ENCODE measurements at regions not wholly inside any gene's neighbourhood (a gene's known extent, or its start where the extent isn't known, plus 50 kb on each side); places are given as distances from the start of the nearest gene placed in this dataset.
"Not testable (repeated sequence)": the region's sequence is repeated elsewhere in the genome, so short reads cannot be mapped to it uniquely, and the experiment has no call there.

DNA sequence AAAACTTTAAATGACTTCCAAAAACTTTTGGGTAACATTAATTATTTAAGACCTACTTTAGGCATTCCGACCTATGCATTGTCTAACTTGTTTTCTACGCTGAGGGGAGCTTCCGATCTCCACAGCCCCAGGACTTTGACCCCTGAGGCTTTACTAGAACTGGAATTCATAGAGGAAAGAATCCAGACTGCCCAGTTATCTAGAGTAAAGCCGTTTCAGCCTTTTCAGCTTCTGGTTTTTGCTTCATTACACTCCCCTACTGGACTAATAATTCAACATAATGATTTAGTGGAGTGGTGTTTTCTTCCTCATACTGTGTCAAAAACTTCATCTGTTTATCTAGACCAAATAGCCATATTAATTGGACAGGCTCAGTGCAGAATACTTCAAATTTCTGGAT, 571.9 kb upstream of the PTGER4 start:
- H3K9me3 ChIP-seq (ENCODE audit: control insufficient read depth, low read length); H3K27ac ChIP-seq (ENCODE audit: insufficient read depth, low read length, poor library complexity, severe bottlenecking); DNase-seq; H3K27me3 ChIP-seq (replicated peaks; ENCODE audit: control insufficient read depth, insufficient read depth, low read length, poor library complexity, severe bottlenecking); H3K4me1 ChIP-seq (ENCODE audit: control insufficient read depth, insufficient read depth, low read length, poor library complexity, severe bottlenecking); H3K4me3 ChIP-seq (ENCODE audit: insufficient read depth, low read depth, low read length, poor library complexity, severe bottlenecking); H3K36me3 ChIP-seq (ENCODE audit: control insufficient read depth, insufficient read depth, low read length): not testable (repeated sequence)

DNA sequence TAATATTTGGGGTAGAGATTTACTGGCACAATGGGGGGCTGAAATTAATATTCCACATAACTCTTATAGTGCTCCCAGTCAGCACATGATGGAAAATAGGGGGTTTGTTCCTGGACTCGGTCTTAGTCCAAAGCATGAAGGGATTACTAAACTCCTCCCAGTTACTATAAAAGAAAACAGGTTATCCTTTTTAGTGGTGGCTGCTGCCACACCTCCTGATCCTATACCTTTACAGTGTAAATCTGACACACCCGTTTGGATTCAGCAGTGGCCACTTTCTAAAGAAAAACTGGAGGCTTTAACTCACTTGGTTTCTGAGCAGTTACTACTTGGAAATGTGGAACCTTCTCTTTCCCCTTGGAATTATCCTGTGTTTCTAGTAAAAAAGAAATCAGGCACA, 572.9 kb upstream of the PTGER4 start:
- H3K36me3 ChIP-seq (ENCODE audit: control insufficient read depth, insufficient read depth, low read length) = no peaks in the 10 kb centered on the region
- H3K9me3 ChIP-seq (ENCODE audit: control insufficient read depth, low read length) = no peaks in the 10 kb centered on the region
- no peaks in the 10 kb centered on the region for H3K4me1 ChIP-seq (ENCODE audit: control insufficient read depth, insufficient read depth, low read length, poor library complexity, severe bottlenecking)
- H3K4me3 ChIP-seq (ENCODE audit: insufficient read depth, low read depth, low read length, poor library complexity, severe bottlenecking) = no peak overlapping the region
- no peak for DNase-seq
- no peak overlapping the region for H3K27ac ChIP-seq (ENCODE audit: insufficient read depth, low read length, poor library complexity, severe bottlenecking)
- H3K27me3 ChIP-seq (replicated peaks; ENCODE audit: control insufficient read depth, insufficient read depth, low read length, poor library complexity, severe bottlenecking) = no peaks in the 10 kb centered on the region

DNA sequence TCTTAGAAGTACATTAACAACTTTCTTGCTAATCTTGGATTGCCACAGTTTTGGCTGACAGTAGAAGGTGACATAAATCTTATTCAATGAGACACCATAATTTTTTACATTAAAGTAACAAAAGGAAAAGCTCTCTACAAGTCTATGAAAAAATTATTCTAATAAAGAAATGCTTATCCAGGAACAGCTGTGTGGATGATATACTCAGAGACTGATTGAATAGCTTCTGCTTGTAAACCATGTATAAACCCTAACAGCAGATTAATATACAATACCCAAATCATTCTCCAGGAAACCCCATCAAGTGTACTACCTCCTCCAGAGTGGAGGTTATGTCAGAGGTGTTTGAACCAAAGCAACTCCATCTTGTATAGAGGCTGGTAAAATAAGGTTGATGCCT, 581.4 kb upstream of the PTGER4 start:
- H3K9me3 ChIP-seq (ENCODE audit: control insufficient read depth, low read length) = no peaks in the 10 kb centered on the region
- no peaks in the 10 kb centered on the region for H3K4me1 ChIP-seq (ENCODE audit: control insufficient read depth, insufficient read depth, low read length, poor library complexity, severe bottlenecking)
- no peak overlapping the region for H3K4me3 ChIP-seq (ENCODE audit: insufficient read depth, low read depth, low read length, poor library complexity, severe bottlenecking)
- H3K27me3 ChIP-seq (replicated peaks; ENCODE audit: control insufficient read depth, insufficient read depth, low read length, poor library complexity, severe bottlenecking) = no peaks in the 10 kb centered on the region
- DNase-seq = no peak
- no peak overlapping the region for H3K27ac ChIP-seq (ENCODE audit: insufficient read depth, low read length, poor library complexity, severe bottlenecking)
- H3K36me3 ChIP-seq (ENCODE audit: control insufficient read depth, insufficient read depth, low read length) = no peaks in the 10 kb centered on the region

DNA sequence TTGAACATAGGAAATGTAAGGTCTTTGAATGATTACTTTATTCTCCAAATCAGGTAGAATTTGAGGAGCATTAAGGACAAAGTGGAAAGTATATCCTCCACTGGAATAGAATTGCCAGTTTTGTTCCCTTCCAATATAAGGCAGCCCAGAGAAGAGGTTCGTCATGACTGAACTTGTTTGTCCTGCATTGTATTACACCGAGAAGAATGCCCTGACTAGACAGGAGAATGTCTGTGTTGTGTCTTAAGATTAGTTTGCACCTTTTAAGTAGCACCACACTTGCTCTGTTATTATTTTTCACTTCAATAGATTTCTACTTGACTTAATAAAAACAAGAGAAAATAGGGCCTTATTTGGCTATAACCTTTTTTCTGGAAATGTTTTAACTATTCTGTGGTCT, 586.2 kb upstream of the PTGER4 start:
- DNase-seq = no peak
- H3K4me3 ChIP-seq (ENCODE audit: insufficient read depth, low read depth, low read length, poor library complexity, severe bottlenecking) = no peak overlapping the region
- H3K4me1 ChIP-seq (ENCODE audit: control insufficient read depth, insufficient read depth, low read length, poor library complexity, severe bottlenecking) = no peaks in the 10 kb centered on the region
- H3K27me3 ChIP-seq (replicated peaks; ENCODE audit: control insufficient read depth, insufficient read depth, low read length, poor library complexity, severe bottlenecking) = no peaks in the 10 kb centered on the region
- H3K9me3 ChIP-seq (ENCODE audit: control insufficient read depth, low read length) = no peaks in the 10 kb centered on the region
- no peak overlapping the region for H3K27ac ChIP-seq (ENCODE audit: insufficient read depth, low read length, poor library complexity, severe bottlenecking)
- H3K36me3 ChIP-seq (ENCODE audit: control insufficient read depth, insufficient read depth, low read length) = no peaks in the 10 kb centered on the region

DNA sequence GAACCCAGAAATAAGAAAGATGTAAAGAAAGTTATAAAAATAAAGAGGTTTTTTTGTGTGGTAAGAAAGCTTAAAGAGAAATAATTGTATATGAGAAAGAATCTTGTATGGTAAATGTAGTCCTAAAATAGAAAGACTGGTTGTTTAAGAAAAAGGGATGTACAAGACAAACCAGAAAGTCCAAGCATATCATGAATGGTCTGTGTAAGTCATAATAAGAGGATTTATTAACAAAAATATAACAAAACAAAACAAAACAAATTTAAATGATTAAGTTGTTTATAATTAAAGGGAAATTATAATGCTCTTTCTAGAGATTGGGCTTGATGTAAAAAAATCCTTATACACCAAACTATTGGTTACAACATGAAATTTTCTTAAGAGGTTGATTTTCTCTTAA, 590.4 kb upstream of the PTGER4 start:
- no peaks in the 10 kb centered on the region for H3K9me3 ChIP-seq (ENCODE audit: control insufficient read depth, low read length)
- DNase-seq = no peak
- no peaks in the 10 kb centered on the region for H3K27me3 ChIP-seq (replicated peaks; ENCODE audit: control insufficient read depth, insufficient read depth, low read length, poor library complexity, severe bottlenecking)
- H3K27ac ChIP-seq (ENCODE audit: insufficient read depth, low read length, poor library complexity, severe bottlenecking) = no peak overlapping the region
- H3K4me1 ChIP-seq (ENCODE audit: control insufficient read depth, insufficient read depth, low read length, poor library complexity, severe bottlenecking) = no peaks in the 10 kb centered on the region
- no peak overlapping the region for H3K4me3 ChIP-seq (ENCODE audit: insufficient read depth, low read depth, low read length, poor library complexity, severe bottlenecking)
- no peaks in the 10 kb centered on the region for H3K36me3 ChIP-seq (ENCODE audit: control insufficient read depth, insufficient read depth, low read length)

DNA sequence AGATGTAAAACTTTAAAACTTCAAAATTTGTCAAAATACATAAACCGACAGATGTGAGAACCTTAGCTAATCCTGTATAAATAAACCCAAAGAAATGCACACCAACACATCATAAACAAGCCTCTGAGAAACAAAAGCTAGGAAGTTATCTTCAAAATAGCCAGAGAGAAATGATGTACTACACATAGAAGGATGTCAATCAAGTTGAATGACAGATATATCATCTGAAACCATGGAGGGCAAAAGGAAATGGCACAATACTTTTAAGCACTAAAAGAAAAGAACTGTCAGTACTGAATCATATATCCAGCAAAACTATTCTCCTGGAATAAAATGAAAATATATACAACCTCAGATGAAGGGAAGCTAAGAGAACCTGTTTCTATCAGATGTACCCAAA, 595.1 kb upstream of the PTGER4 start:
- H3K9me3 ChIP-seq (ENCODE audit: control insufficient read depth, low read length) = no peaks in the 10 kb centered on the region
- no peak overlapping the region for H3K27ac ChIP-seq (ENCODE audit: insufficient read depth, low read length, poor library complexity, severe bottlenecking)
- H3K4me1 ChIP-seq (ENCODE audit: control insufficient read depth, insufficient read depth, low read length, poor library complexity, severe bottlenecking) = no peaks in the 10 kb centered on the region
- no peaks in the 10 kb centered on the region for H3K27me3 ChIP-seq (replicated peaks; ENCODE audit: control insufficient read depth, insufficient read depth, low read length, poor library complexity, severe bottlenecking)
- no peak for DNase-seq
- no peaks in the 10 kb centered on the region for H3K36me3 ChIP-seq (ENCODE audit: control insufficient read depth, insufficient read depth, low read length)
- no peak overlapping the region for H3K4me3 ChIP-seq (ENCODE audit: insufficient read depth, low read depth, low read length, poor library complexity, severe bottlenecking)

DNA sequence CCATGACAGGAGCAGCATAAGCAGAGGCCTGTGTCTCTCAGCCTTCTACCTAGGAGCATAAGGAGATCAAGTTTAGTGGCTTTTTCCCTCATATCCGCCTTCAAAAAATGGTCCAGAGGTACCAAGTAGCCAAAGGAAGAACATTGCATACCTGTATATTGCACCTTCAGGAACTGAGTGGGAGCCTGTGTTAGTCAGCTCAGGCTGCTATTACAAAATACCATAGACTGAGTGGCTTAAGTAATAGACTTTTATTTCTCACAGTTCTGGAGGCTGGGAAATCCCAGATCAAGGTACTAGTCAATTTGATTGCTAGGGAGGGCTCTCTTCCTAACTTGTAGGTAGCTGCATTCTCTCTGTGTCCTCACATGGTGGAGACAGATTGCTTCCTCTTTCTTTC, 597.4 kb upstream of the PTGER4 start:
- Histone ChIP-seq H3K36me3 (ENCODE audit: control insufficient read depth, insufficient read depth, low read length) (no peaks in the 10 kb centered on the region), H3K4me1 (ENCODE audit: control insufficient read depth, insufficient read depth, low read length, poor library complexity, severe bottlenecking) (no peaks in the 10 kb centered on the region), H3K4me3 (ENCODE audit: insufficient read depth, low read depth, low read length, poor library complexity, severe bottlenecking) (no peak overlapping the region), H3K27ac (ENCODE audit: insufficient read depth, low read length, poor library complexity, severe bottlenecking) (no peak overlapping the region), H3K9me3 (ENCODE audit: control insufficient read depth, low read length) (no peaks in the 10 kb centered on the region), H3K27me3 (replicated peaks; ENCODE audit: control insufficient read depth, insufficient read depth, low read length, poor library complexity, severe bottlenecking) (no peaks in the 10 kb centered on the region)
- no peak for DNase-seq

DNA sequence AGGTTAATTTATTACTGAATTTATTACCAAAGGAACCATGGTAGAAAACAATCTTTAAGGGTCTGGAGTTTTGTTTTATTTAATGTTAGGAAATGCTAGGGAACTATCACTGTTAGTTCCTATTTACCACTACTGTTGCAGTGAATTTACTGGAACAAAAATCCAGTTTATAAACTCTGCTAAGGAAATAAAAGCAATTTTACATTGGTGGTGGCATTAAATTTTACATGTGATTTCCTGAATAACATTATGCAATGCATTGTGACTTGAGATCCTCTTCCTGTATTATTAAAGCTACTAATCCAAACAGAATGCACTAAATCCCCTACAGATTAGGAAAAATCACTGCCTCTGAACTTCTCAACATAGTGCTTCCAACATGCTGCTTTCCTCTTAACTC, 599.5 kb upstream of the PTGER4 start:
- Histone ChIP-seq H3K9me3 (ENCODE audit: control insufficient read depth, low read length) (no peaks in the 10 kb centered on the region), H3K27ac (ENCODE audit: insufficient read depth, low read length, poor library complexity, severe bottlenecking) (no peak overlapping the region), H3K27me3 (replicated peaks; ENCODE audit: control insufficient read depth, insufficient read depth, low read length, poor library complexity, severe bottlenecking) (no peaks in the 10 kb centered on the region), H3K4me3 (ENCODE audit: insufficient read depth, low read depth, low read length, poor library complexity, severe bottlenecking) (no peak overlapping the region), H3K4me1 (ENCODE audit: control insufficient read depth, insufficient read depth, low read length, poor library complexity, severe bottlenecking) (no peaks in the 10 kb centered on the region), H3K36me3 (ENCODE audit: control insufficient read depth, insufficient read depth, low read length) (no peaks in the 10 kb centered on the region)
- DNase-seq = no peak

DNA sequence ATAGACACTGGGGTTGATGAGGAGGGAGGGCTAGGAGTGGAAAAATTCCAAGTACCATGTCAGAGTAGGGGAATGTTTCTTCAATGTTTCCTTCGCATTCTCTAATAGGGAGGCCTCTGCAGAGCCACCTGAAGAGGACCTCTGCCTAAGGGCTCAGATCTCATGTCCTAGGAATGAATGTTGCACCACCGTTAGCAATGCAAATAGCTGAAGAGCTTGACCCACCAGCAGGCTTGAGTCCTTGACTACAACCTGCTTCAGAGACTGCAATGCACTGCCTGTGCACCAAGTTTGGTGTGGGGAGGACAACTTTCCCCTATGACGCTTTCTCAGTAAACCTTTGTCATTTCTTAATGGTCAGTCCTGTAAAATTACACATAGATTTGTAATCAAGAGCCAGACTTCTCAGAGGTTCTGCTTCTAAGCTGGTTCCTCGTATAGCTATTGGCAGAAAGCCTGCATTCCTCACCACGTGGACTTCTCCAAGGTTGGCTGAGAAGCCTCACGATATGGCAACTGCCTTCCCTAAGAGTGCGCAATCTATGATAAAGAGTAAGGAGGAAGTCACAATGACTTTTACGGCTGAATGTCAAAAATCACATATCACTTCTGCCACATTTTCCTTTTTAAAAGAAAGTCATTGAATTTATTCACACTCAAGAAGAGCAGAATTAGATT, 600.7 kb upstream of the PTGER4 start:
- no peak overlapping the region for H3K4me3 ChIP-seq (ENCODE audit: insufficient read depth, low read depth, low read length, poor library complexity, severe bottlenecking)
- no peaks in the 10 kb centered on the region for H3K9me3 ChIP-seq (ENCODE audit: control insufficient read depth, low read length)
- no peaks in the 10 kb centered on the region for H3K36me3 ChIP-seq (ENCODE audit: control insufficient read depth, insufficient read depth, low read length)
- no peak overlapping the region for H3K27ac ChIP-seq (ENCODE audit: insufficient read depth, low read length, poor library complexity, severe bottlenecking)
- no peaks in the 10 kb centered on the region for H3K27me3 ChIP-seq (replicated peaks; ENCODE audit: control insufficient read depth, insufficient read depth, low read length, poor library complexity, severe bottlenecking)
- no peak for DNase-seq
- no peaks in the 10 kb centered on the region for H3K4me1 ChIP-seq (ENCODE audit: control insufficient read depth, insufficient read depth, low read length, poor library complexity, severe bottlenecking)

DNA sequence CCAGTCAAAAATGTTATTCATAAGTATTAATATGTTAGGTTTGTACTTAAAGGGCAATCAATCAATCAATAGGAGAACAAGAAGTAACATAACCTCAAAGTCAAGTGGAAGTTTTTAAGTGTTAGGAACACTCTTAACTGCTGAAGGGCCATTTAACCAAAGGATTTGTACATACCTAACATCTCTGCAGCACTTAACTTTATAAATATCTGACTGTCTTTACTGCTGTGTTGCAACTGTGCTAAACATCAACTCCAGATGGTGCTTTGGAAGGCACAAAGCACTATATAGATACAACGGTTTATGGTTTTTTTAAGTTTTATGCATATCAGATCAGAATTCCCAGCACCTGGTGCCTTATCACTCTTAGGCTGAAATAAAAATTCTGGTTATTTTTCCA, 604.9 kb upstream of the PTGER4 start:
- H3K27me3 ChIP-seq (replicated peaks; ENCODE audit: control insufficient read depth, insufficient read depth, low read length, poor library complexity, severe bottlenecking) = no peaks in the 10 kb centered on the region

More for the DNA sequence above, 604.9 kb upstream of the PTGER4 start:
- no peak for DNase-seq
- Histone ChIP-seq H3K36me3 (ENCODE audit: control insufficient read depth, insufficient read depth, low read length) (no peaks in the 10 kb centered on the region), H3K4me3 (ENCODE audit: insufficient read depth, low read depth, low read length, poor library complexity, severe bottlenecking) (no peak overlapping the region), H3K4me1 (ENCODE audit: control insufficient read depth, insufficient read depth, low read length, poor library complexity, severe bottlenecking) (no peaks in the 10 kb centered on the region), H3K27ac (ENCODE audit: insufficient read depth, low read length, poor library complexity, severe bottlenecking) (no peak overlapping the region), H3K9me3 (ENCODE audit: control insufficient read depth, low read length) (no peaks in the 10 kb centered on the region)

Data from effector memory CD4-positive, alpha-beta T cell (primary cell).